ENCODE measurements at regions not wholly inside any gene's neighbourhood (a gene's known extent, or its start where the extent isn't known, plus 50 kb on each side); places are given as distances from the start of the nearest gene placed in this dataset.

DNA sequence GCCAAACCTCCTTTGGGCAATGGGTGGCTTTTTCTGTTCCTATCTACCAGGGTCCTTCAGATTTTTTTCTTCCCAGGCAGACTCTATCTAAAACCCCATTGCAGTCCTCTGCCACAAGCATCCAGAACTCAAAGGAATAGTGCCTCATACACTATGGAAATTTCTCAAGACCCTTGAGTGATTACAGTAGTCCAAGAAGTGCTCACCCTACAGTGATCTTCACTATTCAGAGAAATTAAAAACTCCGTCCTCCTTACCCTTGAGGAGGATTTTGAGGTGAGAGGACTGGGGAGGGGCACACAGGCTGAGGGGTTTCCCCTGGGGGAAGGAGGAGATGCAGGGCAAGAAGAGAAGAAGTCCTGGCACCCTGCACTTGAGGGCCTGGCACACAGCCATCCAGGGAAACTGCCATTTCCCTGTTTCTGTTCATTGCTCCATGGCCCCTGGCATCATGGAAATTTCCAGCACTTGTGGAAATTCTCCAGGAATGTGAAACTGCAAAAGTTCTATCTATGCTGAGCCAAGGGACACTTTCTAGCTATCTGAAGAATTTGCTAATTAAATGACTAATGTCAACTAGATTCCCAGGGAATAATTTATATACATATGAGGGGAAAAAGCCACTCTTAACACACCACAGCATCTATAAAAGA, 102.5 kb upstream of the ATP1B1 start:
- H3K27me3 ChIP-seq = peaks cover 0 to 2% (median 0%) of the 10 kb centered on the region in 7 donors
- H3K36me3 ChIP-seq = no peaks in the 10 kb centered on the region
- 83 to 85% methylated on average over 1 of the region's 1 CpG for WGBS, 2 donors
- no peaks in the 10 kb centered on the region for H3K4me1 ChIP-seq
- peak in 1 of 8 donors; percentile 29 for ATAC-seq
- H3K4me3 ChIP-seq = no peak overlapping the region
- no peak overlapping the region for H3K27ac ChIP-seq
- no peaks in the 10 kb centered on the region for H3K9me3 ChIP-seq
- intact Hi-C loops (cut with DNase I) = no loop called here
- TF ChIP-seq, protein P1, sequence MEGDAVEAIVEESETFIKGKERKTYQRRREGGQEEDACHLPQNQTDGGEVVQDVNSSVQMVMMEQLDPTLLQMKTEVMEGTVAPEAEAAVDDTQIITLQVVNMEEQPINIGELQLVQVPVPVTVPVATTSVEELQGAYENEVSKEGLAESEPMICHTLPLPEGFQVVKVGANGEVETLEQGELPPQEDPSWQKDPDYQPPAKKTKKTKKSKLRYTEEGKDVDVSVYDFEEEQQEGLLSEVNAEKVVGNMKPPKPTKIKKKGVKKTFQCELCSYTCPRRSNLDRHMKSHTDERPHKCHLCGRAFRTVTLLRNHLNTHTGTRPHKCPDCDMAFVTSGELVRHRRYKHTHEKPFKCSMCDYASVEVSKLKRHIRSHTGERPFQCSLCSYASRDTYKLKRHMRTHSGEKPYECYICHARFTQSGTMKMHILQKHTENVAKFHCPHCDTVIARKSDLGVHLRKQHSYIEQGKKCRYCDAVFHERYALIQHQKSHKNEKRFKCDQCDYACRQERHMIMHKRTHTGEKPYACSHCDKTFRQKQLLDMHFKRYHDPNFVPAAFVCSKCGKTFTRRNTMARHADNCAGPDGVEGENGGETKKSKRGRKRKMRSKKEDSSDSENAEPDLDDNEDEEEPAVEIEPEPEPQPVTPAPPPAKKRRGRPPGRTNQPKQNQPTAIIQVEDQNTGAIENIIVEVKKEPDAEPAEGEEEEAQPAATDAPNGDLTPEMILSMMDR (IDR thresholded peaks at IDR 0.05) = no peak
- DNase-seq = peak; percentile 11 to 32

DNA sequence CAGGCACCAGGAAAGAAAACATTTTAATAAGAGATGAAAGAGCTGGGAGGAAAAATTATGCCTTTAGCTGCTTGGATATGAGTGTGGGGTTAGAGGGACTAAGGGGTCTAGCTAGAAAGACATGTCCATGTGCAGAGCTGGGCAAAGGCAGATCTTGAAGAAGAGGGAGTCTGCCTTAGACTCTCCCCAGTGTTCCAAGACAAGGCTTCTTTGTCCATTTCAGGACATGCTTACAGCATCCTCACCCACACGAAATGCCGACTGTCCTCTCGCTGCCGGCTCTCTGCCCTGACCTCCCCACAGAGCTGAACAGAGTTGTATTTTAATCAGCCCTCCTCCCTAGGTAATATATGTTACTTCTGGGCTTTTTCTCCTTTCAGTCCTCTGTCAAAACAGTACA, 100.7 kb upstream of the ATP1B1 start:
- no peaks in the 10 kb centered on the region for H3K9me3 ChIP-seq
- no peaks in the 10 kb centered on the region for H3K4me1 ChIP-seq
- no peak overlapping the region for H3K27ac ChIP-seq
- no peaks in the 10 kb centered on the region for H3K27me3 ChIP-seq
- no peak for DNase-seq
- H3K36me3 ChIP-seq = no peaks in the 10 kb centered on the region
- WGBS, 2 donors = 76 to 83% methylated on average over 4 of the region's 4 CpGs
- no peak overlapping the region for H3K4me3 ChIP-seq
- TF ChIP-seq, protein P1 (IDR thresholded peaks at IDR 0.05) = no peak
- ATAC-seq = peak in 1 of 8 donors; percentile 43
- intact Hi-C loops (cut with DNase I) = no loop called here

DNA sequence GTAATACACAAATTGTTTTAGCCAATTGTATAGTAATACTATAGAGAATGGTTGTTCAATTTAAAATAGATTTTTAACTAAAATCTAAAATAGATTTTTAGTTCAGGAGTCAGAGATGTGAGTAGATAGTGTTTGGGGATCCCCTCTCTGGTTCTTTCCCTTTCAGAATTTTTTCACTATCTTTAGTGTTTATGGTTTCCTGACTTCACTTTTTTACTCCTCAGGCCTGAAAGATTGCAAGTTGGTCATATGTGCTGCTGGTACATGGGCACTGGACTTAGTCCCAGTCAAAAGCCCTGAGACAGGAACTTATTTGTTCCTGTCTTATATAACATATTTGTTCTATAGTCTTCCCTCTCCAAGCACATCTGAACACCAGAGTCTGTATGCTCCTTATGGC, 96.8 kb upstream of the ATP1B1 start:
- no peaks in the 10 kb centered on the region for H3K36me3 ChIP-seq
- DNase-seq = no peak
- no peak for ATAC-seq
- H3K27me3 ChIP-seq = no peaks in the 10 kb centered on the region
- TF ChIP-seq, protein P1 (IDR thresholded peaks at IDR 0.05) = no peak
- H3K4me1 ChIP-seq = no peaks in the 10 kb centered on the region
- no peak overlapping the region for H3K4me3 ChIP-seq
- no peaks in the 10 kb centered on the region for H3K9me3 ChIP-seq
- intact Hi-C loops (cut with DNase I) = no loop called here
- H3K27ac ChIP-seq = no peak overlapping the region

DNA sequence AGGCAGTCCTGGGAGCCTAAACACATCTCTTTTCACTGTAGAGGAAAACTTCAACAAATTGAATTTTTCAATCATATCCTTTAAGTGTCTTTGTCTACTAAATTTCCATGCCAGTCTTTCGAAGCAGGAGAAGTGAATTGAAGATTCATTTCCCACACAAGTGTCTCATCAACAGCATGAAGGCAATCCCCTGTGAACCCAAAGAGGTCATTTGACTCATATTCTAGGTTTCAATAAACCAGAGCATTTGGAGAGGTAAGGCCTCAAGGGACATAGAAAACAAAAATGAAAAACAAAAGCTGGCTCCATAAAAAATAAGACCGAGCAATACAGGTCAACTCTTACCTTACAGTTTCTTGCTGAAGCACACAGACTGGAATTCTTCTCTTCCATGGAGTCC, 94.1 kb upstream of the ATP1B1 start:
- no peak for DNase-seq
- H3K9me3 ChIP-seq = no peaks in the 10 kb centered on the region
- no peak for ATAC-seq
- H3K27ac ChIP-seq = no peak overlapping the region
- H3K36me3 ChIP-seq = no peaks in the 10 kb centered on the region
- intact Hi-C loops (cut with DNase I) = no loop called here
- H3K27me3 ChIP-seq = no peaks in the 10 kb centered on the region
- H3K4me1 ChIP-seq = no peaks in the 10 kb centered on the region
- 89 to 96% methylated on average over 2 of the region's 2 CpGs for WGBS, 2 donors
- TF ChIP-seq, protein P1 (IDR thresholded peaks at IDR 0.05) = no peak
- no peak overlapping the region for H3K4me3 ChIP-seq

Measured in heart right ventricle (tissue), 16 donors.